ENCODE measurements at regions not wholly inside any gene's neighbourhood (a gene's known extent, or its start where the extent isn't known, plus 50 kb on each side); places are given as distances from the start of the nearest gene placed in this dataset.
A peak's percentile ranks its signal among the peaks of the same experiment; 100 is the strongest.

GRCh38 chr6:163960128-163960527 lies 545.6 kb downstream of the QKI start:
- no peaks in the 10 kb centered on the region for H3K36me3 ChIP-seq (ENCODE audit: insufficient read depth, low read length)
- H3K27ac Mint-ChIP-seq (ENCODE audit: unreplicated experiment) = no peak overlapping the region
- no peak overlapping the region for H3K4me2 ChIP-seq (ENCODE audit: low read length)
- no peak overlapping the region for H3K9ac ChIP-seq (ENCODE audit: low read length)
- H3K9me3 Mint-ChIP-seq (ENCODE audit: unreplicated experiment) = peaks cover 3% of the 10 kb centered on the region
- FAIRE-seq (no peak), DNase-seq (ENCODE audit: low read depth) (no peak)
- no peak for TF ChIP-seq EZH2 (IDR thresholded peaks at IDR 0.05; ENCODE audit: insufficient read depth, low read length)
- no peak for TF ChIP-seq CTCF (IDR thresholded peaks at IDR 0.05; ENCODE audit: insufficient read depth, low read depth, low read length)
- no peaks in the 10 kb centered on the region for H3K79me2 ChIP-seq (ENCODE audit: insufficient read depth, low read length)
- peaks cover 15% of the 10 kb centered on the region for H3K4me1 ChIP-seq (ENCODE audit: insufficient read depth, low read length)
- no peaks in the 10 kb centered on the region for H3K27me3 Mint-ChIP-seq (ENCODE audit: low read depth, unreplicated experiment)
- peaks cover 40% of the 10 kb centered on the region for H3K4me1 Mint-ChIP-seq (ENCODE audit: low read depth, unreplicated experiment)
- H2AFZ ChIP-seq (ENCODE audit: low read depth, low read length) = no peak overlapping the region
- H3K36me3 Mint-ChIP-seq (ENCODE audit: low read depth, unreplicated experiment) = no peaks in the 10 kb centered on the region
- H4K20me1 ChIP-seq (ENCODE audit: insufficient read depth, low read length) = no peaks in the 10 kb centered on the region
- no peak overlapping the region for H3K4me3 Mint-ChIP-seq (ENCODE audit: unreplicated experiment)
- H3K9me3 ChIP-seq (ENCODE audit: insufficient read depth, low read depth, low read length) = no peaks in the 10 kb centered on the region
- H3K27me3 ChIP-seq (ENCODE audit: insufficient read depth, low read length) = no peaks in the 10 kb centered on the region
- H3K27ac ChIP-seq (ENCODE audit: low read depth, low read length) = no peak overlapping the region
- H3K4me3 ChIP-seq (ENCODE audit: insufficient read depth, low read depth, low read length) = no peak overlapping the region

DNA sequence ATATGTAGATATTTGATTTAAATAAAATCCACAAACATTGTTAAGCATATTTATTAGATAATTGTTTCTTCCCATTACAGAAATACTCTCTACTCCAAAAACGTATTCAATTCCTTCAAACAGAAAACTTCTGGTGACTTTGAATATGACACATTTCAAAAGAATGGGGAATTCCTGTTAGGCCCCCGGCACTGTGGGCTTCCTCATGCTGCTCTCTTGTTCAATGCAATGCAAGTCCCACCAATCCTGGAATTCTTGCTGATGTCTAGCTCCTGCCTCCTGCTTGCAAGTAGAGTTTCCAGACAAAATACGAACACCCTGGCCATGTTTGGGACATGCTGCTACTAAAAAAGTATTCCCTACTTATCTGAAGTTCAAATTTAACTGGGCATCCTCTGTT lies 544.1 kb downstream of the QKI start:
- peak overlapping the region; percentile 41 for H3K4me2 ChIP-seq (ENCODE audit: low read length)
- H3K9ac ChIP-seq (ENCODE audit: low read length) = no peak overlapping the region
- TF ChIP-seq CTCF (IDR thresholded peaks at IDR 0.05; ENCODE audit: insufficient read depth, low read depth, low read length) = no peak
- TF ChIP-seq EZH2 (IDR thresholded peaks at IDR 0.05; ENCODE audit: insufficient read depth, low read length) = no peak
- H3K79me2 ChIP-seq (ENCODE audit: insufficient read depth, low read length) = no peaks in the 10 kb centered on the region
- H4K20me1 ChIP-seq (ENCODE audit: insufficient read depth, low read length) = no peaks in the 10 kb centered on the region
- FAIRE-seq (peak; percentile 26), DNase-seq (ENCODE audit: low read depth) (peak; percentile 77)
- H3K9me3 ChIP-seq (ENCODE audit: insufficient read depth, low read depth, low read length) = no peaks in the 10 kb centered on the region
- Mint-ChIP-seq H3K27ac (ENCODE audit: unreplicated experiment) (peak overlapping the region; percentile 97), H3K27me3 (ENCODE audit: low read depth, unreplicated experiment) (no peaks in the 10 kb centered on the region), H3K4me3 (ENCODE audit: unreplicated experiment) (peak overlapping the region; percentile 6), H3K9me3 (ENCODE audit: unreplicated experiment) (peaks cover 3% of the 10 kb centered on the region), H3K4me1 (ENCODE audit: low read depth, unreplicated experiment) (peaks cover 47% of the 10 kb centered on the region), H3K36me3 (ENCODE audit: low read depth, unreplicated experiment) (no peaks in the 10 kb centered on the region)
- H3K27ac ChIP-seq (ENCODE audit: low read depth, low read length) = no peak overlapping the region
- H3K36me3 ChIP-seq (ENCODE audit: insufficient read depth, low read length) = no peaks in the 10 kb centered on the region
- no peaks in the 10 kb centered on the region for H3K27me3 ChIP-seq (ENCODE audit: insufficient read depth, low read length)
- no peak overlapping the region for H2AFZ ChIP-seq (ENCODE audit: low read depth, low read length)
- no peak overlapping the region for H3K4me3 ChIP-seq (ENCODE audit: insufficient read depth, low read depth, low read length)
- peaks cover 15% of the 10 kb centered on the region for H3K4me1 ChIP-seq (ENCODE audit: insufficient read depth, low read length)

GRCh38 chr6:163956571-163957407 lies 542.3 kb downstream of the QKI start:
- Histone ChIP-seq H3K4me1 (ENCODE audit: insufficient read depth, low read length) (peaks cover 22% of the 10 kb centered on the region), H3K4me2 (ENCODE audit: low read length) (no peak overlapping the region), H3K27me3 (ENCODE audit: insufficient read depth, low read length) (no peaks in the 10 kb centered on the region), H3K79me2 (ENCODE audit: insufficient read depth, low read length) (no peaks in the 10 kb centered on the region), H3K9ac (ENCODE audit: low read length) (no peak overlapping the region), H3K9me3 (ENCODE audit: insufficient read depth, low read depth, low read length) (no peaks in the 10 kb centered on the region), H2AFZ (ENCODE audit: low read depth, low read length) (no peak overlapping the region), H4K20me1 (ENCODE audit: insufficient read depth, low read length) (no peaks in the 10 kb centered on the region), H3K4me3 (ENCODE audit: insufficient read depth, low read depth, low read length) (no peak overlapping the region), H3K36me3 (ENCODE audit: insufficient read depth, low read length) (no peaks in the 10 kb centered on the region), H3K27ac (ENCODE audit: low read depth, low read length) (no peak overlapping the region)
- FAIRE-seq (peak; percentile 52), DNase-seq (ENCODE audit: low read depth) (peak; percentile 62)
- no peak for TF ChIP-seq EZH2 (IDR thresholded peaks at IDR 0.05; ENCODE audit: insufficient read depth, low read length)
- peak; percentile 84 for TF ChIP-seq CTCF (IDR thresholded peaks at IDR 0.05; ENCODE audit: insufficient read depth, low read depth, low read length)
- no peak overlapping the region for H3K4me3 Mint-ChIP-seq (ENCODE audit: unreplicated experiment)
- H3K4me1 Mint-ChIP-seq (ENCODE audit: low read depth, unreplicated experiment) = peaks cover 53% of the 10 kb centered on the region
- no peaks in the 10 kb centered on the region for H3K36me3 Mint-ChIP-seq (ENCODE audit: low read depth, unreplicated experiment)
- H3K27me3 Mint-ChIP-seq (ENCODE audit: low read depth, unreplicated experiment) = no peaks in the 10 kb centered on the region
- H3K27ac Mint-ChIP-seq (ENCODE audit: unreplicated experiment) = peak overlapping the region; percentile 89
- no peaks in the 10 kb centered on the region for H3K9me3 Mint-ChIP-seq (ENCODE audit: unreplicated experiment)
